ENCODE measurements at regions not wholly inside any gene's neighbourhood (a gene's known extent, or its start where the extent isn't known, plus 50 kb on each side); places are given as distances from the start of the nearest gene placed in this dataset.
A peak's percentile ranks its signal among the peaks of the same experiment; 100 is the strongest.

DNA sequence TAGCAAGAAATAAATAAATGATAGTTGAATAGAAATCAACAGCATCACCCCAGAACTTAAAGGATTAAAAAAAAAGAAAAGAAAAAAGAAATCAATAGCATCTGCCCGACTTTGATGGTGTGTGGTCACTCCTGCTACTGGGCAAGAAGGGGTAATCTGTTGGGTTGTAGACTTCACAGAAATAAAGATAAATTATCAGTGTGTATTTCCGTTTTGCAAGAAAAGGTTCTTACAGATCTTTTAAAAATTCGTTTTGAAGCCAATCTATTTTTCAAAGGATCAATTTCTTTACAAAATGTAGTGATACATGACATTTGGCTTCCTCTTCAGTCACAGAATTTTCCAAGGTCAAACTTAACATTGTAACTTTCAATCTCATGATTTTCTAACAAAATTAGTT lies 448.9 kb upstream of the FAR2 start:
- TF ChIP-seq CTCF (conservative IDR thresholded peaks at IDR 0.05; ENCODE audit: low read depth, low read length) = no peak
- TF ChIP-seq EZH2 (IDR thresholded peaks at IDR 0.05; ENCODE audit: low read length, unreplicated experiment) = no peak
- TF ChIP-seq EZH2phosphoT487 (IDR thresholded peaks at IDR 0.05; ENCODE audit: borderline replicate concordance, low read length) = no peak
- H4K20me1 ChIP-seq (ENCODE audit: low read length) = no peaks in the 10 kb centered on the region
- no peak overlapping the region for H3K4me2 ChIP-seq (ENCODE audit: low read length)
- ChIA-PET CTCF (interaction anchor here (0.6 kb wide), 1 partner anchor 179 kb away, joined by 4 read pairs; no protein-coding TSS in a partner anchor), POLR2A (ENCODE audit: unreplicated experiment) (no interaction called here)
- no peak overlapping the region for H3K9ac ChIP-seq (ENCODE audit: low read length)
- no peaks in the 10 kb centered on the region for H3K79me2 ChIP-seq (ENCODE audit: low read length)
- no peak overlapping the region for H3K27ac ChIP-seq (ENCODE audit: low read length)
- H3K27me3 ChIP-seq (ENCODE audit: low read length) = no peaks in the 10 kb centered on the region
- H3K9me2 ChIP-seq (replicated peaks; ENCODE audit: low read length) = no peaks in the 10 kb centered on the region
- H3K4me3 ChIP-seq (ENCODE audit: low read length) = no peak overlapping the region
- peaks cover 10% of the 10 kb centered on the region; the same call in 1 of the 2 replicates for H3K9me3 ChIP-seq (ENCODE audit: low read length)
- 0 out of 2 replicates have a peak, but pooled peaks cover 6% of the 10 kb centered on the region for H3K4me1 ChIP-seq (ENCODE audit: insufficient read depth, low read length)
- no TSS peak for BruUV-seq (replicated peaks)
- ATAC-seq (no peak), DNase-seq (no peak)
- peaks cover 48% of the 10 kb centered on the region for H3K36me3 ChIP-seq (ENCODE audit: low read depth, low read length)
- no peak overlapping the region for H2AFZ ChIP-seq (ENCODE audit: low read length)
- intact Hi-C loops (cut with micrococcal nuclease) = no loop called here
- no peaks in the 10 kb centered on the region for H3F3A ChIP-seq (ENCODE audit: low read length, unreplicated experiment)

- peaks cover 9% of the 10 kb centered on the region for H3K4me1 ChIP-seq (ENCODE audit: insufficient read depth, low read length)
- no peak overlapping the region for H3K4me3 ChIP-seq (ENCODE audit: low read length)
- no peaks in the 10 kb centered on the region for H3F3A ChIP-seq (ENCODE audit: low read length, unreplicated experiment)
- ATAC-seq (peak; percentile 93), DNase-seq (peak; percentile 63)
- no peaks in the 10 kb centered on the region for H3K79me2 ChIP-seq (ENCODE audit: low read length)
- H3K27me3 ChIP-seq (ENCODE audit: low read length) = no peaks in the 10 kb centered on the region
- H3K9ac ChIP-seq (ENCODE audit: low read length) = no peak overlapping the region
- intact Hi-C loops (cut with micrococcal nuclease) = loop anchor here (1.0 kb wide), 1 partner anchor 735 kb away; no protein-coding TSS in a partner anchor
- H3K9me3 ChIP-seq (ENCODE audit: low read length) = peaks cover 10% of the 10 kb centered on the region; the same call in 1 of the 2 replicates
- TF ChIP-seq EZH2phosphoT487 (IDR thresholded peaks at IDR 0.05; ENCODE audit: borderline replicate concordance, low read length) = no peak
- no peak for TF ChIP-seq CTCF (conservative IDR thresholded peaks at IDR 0.05; ENCODE audit: low read depth, low read length)
- TF ChIP-seq EZH2 (IDR thresholded peaks at IDR 0.05; ENCODE audit: low read length, unreplicated experiment) = no peak
- H3K9me2 ChIP-seq (replicated peaks; ENCODE audit: low read length) = no peaks in the 10 kb centered on the region
- H4K20me1 ChIP-seq (ENCODE audit: low read length) = no peaks in the 10 kb centered on the region
- no TSS peak for BruUV-seq (replicated peaks)
- peaks cover 26% of the 10 kb centered on the region for H3K36me3 ChIP-seq (ENCODE audit: low read depth, low read length)
- POLR2A ChIA-PET (ENCODE audit: unreplicated experiment) = no interaction called here
- no peak overlapping the region for H3K27ac ChIP-seq (ENCODE audit: low read length)
- H3K4me2 ChIP-seq (ENCODE audit: low read length) = no peak overlapping the region
- H2AFZ ChIP-seq (ENCODE audit: low read length) = no peak overlapping the region
- CTCF ChIA-PET = no interaction called here
Observed at GRCh38 chr12:28704477-28705169, 444.5 kb upstream of the FAR2 start.

- no peak for TF ChIP-seq EZH2phosphoT487 (IDR thresholded peaks at IDR 0.05; ENCODE audit: borderline replicate concordance, low read length)
- TF ChIP-seq EZH2 (IDR thresholded peaks at IDR 0.05; ENCODE audit: low read length, unreplicated experiment) = no peak
- no peak for TF ChIP-seq CTCF (conservative IDR thresholded peaks at IDR 0.05; ENCODE audit: low read depth, low read length)
- no peaks in the 10 kb centered on the region for H3K27me3 ChIP-seq (ENCODE audit: low read length)
- H3K4me1 ChIP-seq (ENCODE audit: insufficient read depth, low read length) = peaks cover 28% of the 10 kb centered on the region
- no peak overlapping the region for H3K9ac ChIP-seq (ENCODE audit: low read length)
- no peaks in the 10 kb centered on the region for H3K9me2 ChIP-seq (replicated peaks; ENCODE audit: low read length)
- no peaks in the 10 kb centered on the region for H3K9me3 ChIP-seq (ENCODE audit: low read length)
- no peaks in the 10 kb centered on the region for H4K20me1 ChIP-seq (ENCODE audit: low read length)
- H3K4me2 ChIP-seq (ENCODE audit: low read length) = no peak overlapping the region
- no peak overlapping the region for H3K4me3 ChIP-seq (ENCODE audit: low read length)
- no peak for ATAC-seq
- intact Hi-C loops (cut with micrococcal nuclease) = no loop called here
- no peak overlapping the region for H3K27ac ChIP-seq (ENCODE audit: low read length)
- H3K79me2 ChIP-seq (ENCODE audit: low read length) = no peaks in the 10 kb centered on the region
- ChIA-PET CTCF (interaction anchor here (1.1 kb wide), 1 partner anchor 739 kb away, joined by 3 read pairs; no protein-coding TSS in a partner anchor), POLR2A (ENCODE audit: unreplicated experiment) (no interaction called here)
- DNase-seq = no peak
- H2AFZ ChIP-seq (ENCODE audit: low read length) = no peak overlapping the region
- BruUV-seq (replicated peaks) = no TSS peak
- no peaks in the 10 kb centered on the region for H3F3A ChIP-seq (ENCODE audit: low read length, unreplicated experiment)
- peaks cover 7% of the 10 kb centered on the region; the same call in 1 of the 2 replicates for H3K36me3 ChIP-seq (ENCODE audit: low read depth, low read length)
Observed at GRCh38 chr12:28708918-28709371, 440.1 kb upstream of the FAR2 start.

All from PC-3 (cell line).